ENCODE measurements at regions not wholly inside any gene's neighbourhood (a gene's known extent, or its start where the extent isn't known, plus 50 kb on each side); places are given as distances from the start of the nearest gene placed in this dataset.

GRCh38 chr2:212945526-212945925 is 205.9 kb downstream of the IKZF2 start:
- Histone ChIP-seq H2AFZ (ENCODE audit: insufficient read depth, low read depth, low read length, poor library complexity, severe bottlenecking) (no peak overlapping the region), H3K27me3 (ENCODE audit: control insufficient read depth in 2 of 2, insufficient read depth in 2 of 2, low read length in 2 of 2) (no peaks in the 10 kb centered on the region), H3K4me3 (replicated peaks in 1 of 3; ENCODE audit: low read depth in 2 of 3, low read length in 3 of 3) (no peak overlapping the region), H3K4me2 (replicated peaks; ENCODE audit: extremely low read depth, low read length, poor library complexity, severe bottlenecking) (no peak overlapping the region), H3K36me3 (replicated peaks in 1 of 2; ENCODE audit: control insufficient read depth in 1 of 2, insufficient read depth in 2 of 2, low read length in 2 of 2) (no peaks in the 10 kb centered on the region), H3K79me2 (ENCODE audit: insufficient read depth, low read length) (no peaks in the 10 kb centered on the region), H4K20me1 (ENCODE audit: insufficient read depth, low read length) (no peaks in the 10 kb centered on the region), H3K9me3 (replicated peaks in 1 of 2; ENCODE audit: control insufficient read depth in 1 of 2, insufficient read depth in 1 of 2, low read length in 2 of 2) (no peaks in the 10 kb centered on the region), H3K4me1 (ENCODE audit: control insufficient read depth in 1 of 2, insufficient read depth in 2 of 2, low read length in 2 of 2) (no peaks in the 10 kb centered on the region), H3K27ac (ENCODE audit: low read depth in 1 of 2, low read length in 2 of 2) (no peak overlapping the region), H3K9ac (ENCODE audit: insufficient read depth, low read length, poor library complexity, severe bottlenecking) (no peak overlapping the region)
- Mint-ChIP-seq H3K4me1 (no peaks in the 10 kb centered on the region), H3K4me3 (no peak overlapping the region), H3K27me3 (ENCODE audit: low read depth in 3 of 3) (peaks cover 0 to 2% (median 0%) of the 10 kb centered on the region in 3 donors), H3K36me3 (no peaks in the 10 kb centered on the region), H3K9me3 (no peaks in the 10 kb centered on the region), H3K27ac (no peak overlapping the region)
- TF ChIP-seq CTCF (IDR thresholded peaks at IDR 0.05), result no peak
- no peak for DNase-seq
- WGBS (ENCODE audit: insufficient coverage), result 67% methylated on average over 1 of the region's 3 CpGs
- intact Hi-C loops (cut with micrococcal nuclease), result no loop called here

- no peak for TF ChIP-seq CTCF (IDR thresholded peaks at IDR 0.05)
- no CpG with 5 or more reads among the region's 3 CpGs for WGBS (ENCODE audit: insufficient coverage)
Observed at GRCh38 chr2:212943351-212943750, 208.1 kb downstream of the IKZF2 start.

More at GRCh38 chr2:212943351-212943750, 208.1 kb downstream of the IKZF2 start:
- no peak for DNase-seq
- Histone ChIP-seq H2AFZ (ENCODE audit: insufficient read depth, low read depth, low read length, poor library complexity, severe bottlenecking) (no peak overlapping the region), H4K20me1 (ENCODE audit: insufficient read depth, low read length) (no peaks in the 10 kb centered on the region), H3K27ac (ENCODE audit: low read depth in 1 of 2, low read length in 2 of 2) (no peak overlapping the region), H3K79me2 (ENCODE audit: insufficient read depth, low read length) (no peaks in the 10 kb centered on the region), H3K4me2 (replicated peaks; ENCODE audit: extremely low read depth, low read length, poor library complexity, severe bottlenecking) (no peak overlapping the region), H3K4me1 (ENCODE audit: control insufficient read depth in 1 of 2, insufficient read depth in 2 of 2, low read length in 2 of 2) (no peaks in the 10 kb centered on the region), H3K36me3 (replicated peaks in 1 of 2; ENCODE audit: control insufficient read depth in 1 of 2, insufficient read depth in 2 of 2, low read length in 2 of 2) (no peaks in the 10 kb centered on the region), H3K27me3 (ENCODE audit: control insufficient read depth in 2 of 2, insufficient read depth in 2 of 2, low read length in 2 of 2) (no peaks in the 10 kb centered on the region), H3K9me3 (replicated peaks in 1 of 2; ENCODE audit: control insufficient read depth in 1 of 2, insufficient read depth in 1 of 2, low read length in 2 of 2) (no peaks in the 10 kb centered on the region), H3K4me3 (replicated peaks in 1 of 3; ENCODE audit: low read depth in 2 of 3, low read length in 3 of 3) (no peak overlapping the region), H3K9ac (ENCODE audit: insufficient read depth, low read length, poor library complexity, severe bottlenecking) (no peak overlapping the region)
- no peaks in the 10 kb centered on the region for H3K36me3 Mint-ChIP-seq
- no peaks in the 10 kb centered on the region for H3K4me1 Mint-ChIP-seq
- no peak overlapping the region for H3K4me3 Mint-ChIP-seq
- H3K27me3 Mint-ChIP-seq (ENCODE audit: low read depth in 3 of 3), result peaks cover 0 to 1% (median 0%) of the 10 kb centered on the region in 3 donors
- no peak overlapping the region for H3K27ac Mint-ChIP-seq
- intact Hi-C loops (cut with micrococcal nuclease), result no loop called here
- H3K9me3 Mint-ChIP-seq, result peaks cover 0 to 1% (median 0%) of the 10 kb centered on the region in 7 donors
